COLO829 (cell line): ENCODE measurements at regions not wholly inside any gene's neighbourhood (a gene's known extent, or its start where the extent isn't known, plus 50 kb on each side); places are given as distances from the start of the nearest gene placed in this dataset.
A peak's percentile ranks its signal among the peaks of the same experiment; 100 is the strongest.
"Not testable (repeated sequence)": the region's sequence is repeated elsewhere in the genome, so short reads cannot be mapped to it uniquely, and the experiment has no call there.

Experiments
- DNase-seq: peaks from one replicate; pipeline ENCODE4 v3.0.0; 2012; ENCODE audit warnings: low spot score

- no peak for DNase-seq
These were observed 132.6 kb upstream of the LIPC start for GRCh38 chr15:58298879-58299850.

GRCh38 chr15:58302832-58303231 is 129.0 kb upstream of the LIPC start:
- DNase-seq, result no peak

DNA sequence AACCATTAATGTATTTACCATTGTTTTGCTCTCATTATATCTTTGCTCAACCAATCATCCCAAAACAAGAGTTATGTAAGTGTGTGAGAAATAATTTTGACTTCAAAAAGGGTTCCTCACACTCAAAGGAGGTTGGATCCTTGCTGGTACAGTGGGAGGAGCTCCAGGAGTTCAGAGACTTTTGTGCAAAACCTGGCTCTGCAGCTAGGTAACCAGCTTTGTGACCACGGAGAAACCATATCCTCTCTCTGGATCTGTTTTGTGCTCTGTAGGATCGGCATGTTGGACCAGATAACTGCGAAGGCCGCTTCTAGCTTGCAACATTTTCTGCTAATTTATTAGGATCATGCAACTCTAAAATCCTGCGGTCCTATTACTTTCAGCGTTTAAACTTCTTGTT is 128.6 kb upstream of the LIPC start:
- DNase-seq, result no peak

DNA sequence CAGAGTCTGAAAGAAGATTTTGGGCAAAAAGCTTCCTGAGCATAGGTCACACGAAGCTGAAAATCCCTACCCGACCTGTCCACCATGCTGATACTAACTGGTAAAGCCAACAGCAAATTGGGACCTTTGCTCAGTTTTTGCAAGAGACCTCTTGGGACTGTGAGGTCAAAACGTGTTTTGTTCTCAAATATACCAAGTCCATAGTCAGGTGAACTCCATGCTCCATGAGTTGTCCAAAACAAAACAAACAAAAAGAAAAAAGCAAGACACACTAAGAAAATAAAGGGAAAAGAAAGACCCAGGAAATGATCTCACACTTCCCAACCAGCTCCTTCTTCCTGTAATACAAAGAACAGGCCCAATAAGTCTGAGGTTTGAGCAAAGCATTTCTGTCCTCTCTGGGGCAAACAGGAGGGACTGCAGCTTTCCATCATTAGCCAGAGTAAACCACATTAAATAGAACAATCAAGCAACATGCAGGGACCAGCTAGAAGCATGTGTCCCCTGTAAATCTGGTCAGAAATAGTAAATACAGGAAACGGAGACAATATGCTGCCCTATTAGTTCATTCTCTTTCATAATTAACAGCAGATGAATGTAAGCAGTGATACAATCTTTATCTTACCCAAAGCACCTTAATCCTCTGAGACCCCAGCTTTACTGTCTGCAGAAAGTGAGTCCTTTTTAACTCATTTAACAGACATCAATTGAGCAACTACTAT is 125.0 kb upstream of the LIPC start:
- DNase-seq, result no peak

GRCh38 chr15:58307313-58307961 is 124.4 kb upstream of the LIPC start:
- DNase-seq, result peak; percentile 5

- DNase-seq, result no peak
These were observed 122.9 kb upstream of the LIPC start for GRCh38 chr15:58308742-58309355.

- DNase-seq, result no peak
These were observed 121.5 kb upstream of the LIPC start for GRCh38 chr15:58309963-58310928.

GRCh38 chr15:58311556-58311955 is 120.2 kb upstream of the LIPC start:
- no peak for DNase-seq

GRCh38 chr15:58312031-58312430 is 119.8 kb upstream of the LIPC start:
- DNase-seq, result no peak

DNA sequence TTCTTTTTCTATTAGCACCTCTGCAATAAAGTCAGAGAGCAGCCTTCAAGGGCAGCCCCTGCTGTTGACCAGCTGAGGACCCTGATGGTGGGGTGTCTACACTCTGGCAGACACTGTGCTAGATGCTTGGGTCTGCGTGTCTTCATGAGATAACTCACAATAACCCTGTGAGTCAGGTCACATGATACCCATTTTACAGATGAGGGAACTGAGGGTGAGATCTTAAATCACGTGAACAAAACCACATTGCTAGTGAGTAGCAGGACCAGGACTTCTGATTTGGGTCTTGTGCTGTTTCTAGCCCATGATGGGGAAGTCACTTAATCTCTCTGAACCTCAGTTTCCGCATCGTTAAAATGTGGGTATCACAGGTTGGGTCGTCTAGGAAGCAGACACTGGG is 118.5 kb upstream of the LIPC start:
- no peak for DNase-seq

DNA sequence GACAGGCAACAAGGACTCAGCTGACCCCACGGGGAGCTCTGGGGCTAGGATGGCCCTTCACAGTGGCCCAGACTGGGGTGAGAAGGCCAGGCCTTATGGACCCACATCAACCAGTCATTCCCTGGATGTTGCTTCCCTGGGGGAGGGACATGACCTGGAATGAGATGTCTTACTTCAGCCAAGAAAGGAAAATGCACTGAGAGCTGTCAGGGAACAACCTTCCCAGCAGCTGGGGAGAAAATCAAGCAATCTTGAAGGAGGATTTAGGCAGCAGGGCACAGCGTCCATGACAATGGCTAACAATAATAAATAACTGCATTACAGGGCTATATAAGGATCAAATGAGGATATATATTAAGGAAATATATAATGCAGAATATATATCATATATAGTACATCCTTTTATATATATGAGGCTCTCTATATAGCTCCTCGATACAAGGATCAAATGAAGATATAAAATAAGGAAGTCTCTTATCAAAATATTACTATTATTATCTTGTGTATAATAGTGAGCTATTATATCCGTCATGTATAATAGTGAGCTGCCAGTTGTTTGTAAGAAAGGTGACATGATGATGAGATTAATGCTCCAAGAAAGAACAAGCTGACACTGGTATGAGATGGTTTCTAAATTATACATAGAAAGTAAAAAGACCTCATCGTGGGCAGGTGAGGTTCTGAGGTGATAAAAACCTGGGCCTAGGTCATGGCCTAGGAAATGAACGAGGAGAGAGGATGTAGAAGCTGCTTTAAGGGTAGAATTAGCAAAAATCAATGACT is 117.8 kb upstream of the LIPC start:
- no peak for DNase-seq

DNA sequence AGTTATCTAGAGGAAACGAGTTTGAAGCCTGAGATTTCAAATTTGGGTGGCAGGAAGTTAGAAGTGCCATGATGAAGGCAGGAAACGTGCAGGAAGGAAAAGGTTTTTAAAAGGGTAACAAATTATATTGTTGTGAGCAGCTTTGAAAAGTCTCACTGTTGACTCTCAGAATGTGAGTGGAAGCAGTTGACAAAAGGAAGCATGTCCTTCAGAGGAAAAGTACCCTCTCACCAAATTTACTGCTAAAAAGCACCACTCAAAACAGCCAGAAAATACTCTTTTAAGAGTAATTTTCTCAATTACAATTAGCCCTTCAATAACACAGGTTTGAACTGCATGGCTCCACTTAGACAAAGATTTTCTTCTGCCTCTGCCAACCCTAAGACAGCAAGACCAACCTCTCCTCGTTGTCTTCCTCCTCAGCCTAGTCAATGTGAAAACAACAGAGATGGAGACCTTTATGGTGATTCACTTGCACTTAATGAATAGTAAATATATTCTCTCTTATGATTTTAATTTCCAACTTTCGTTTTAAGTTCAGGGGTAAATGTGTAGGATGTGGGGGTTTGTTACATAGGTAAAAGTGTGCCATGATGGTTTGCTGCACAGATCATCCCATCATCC is 117.1 kb upstream of the LIPC start:
- DNase-seq, result no peak

DNA sequence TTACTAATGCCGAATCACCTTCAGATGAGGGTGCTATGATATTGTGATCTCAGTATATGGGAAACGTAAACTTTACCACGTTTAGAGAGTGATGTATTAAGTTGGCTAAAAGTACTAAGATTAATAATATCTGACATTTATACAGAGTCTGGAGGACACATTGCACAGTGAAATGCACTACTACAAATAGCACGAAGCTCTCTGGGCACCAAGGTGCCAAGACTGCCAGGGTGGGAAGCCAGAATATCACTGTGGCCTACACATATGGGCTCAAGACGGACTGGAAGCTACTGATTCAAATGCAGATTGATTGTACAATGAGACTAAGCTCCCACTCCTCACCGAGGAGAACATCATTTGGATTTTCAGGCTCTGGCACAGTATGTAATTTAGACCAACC is 113.3 kb upstream of the LIPC start:
- DNase-seq, result no peak

GRCh38 chr15:58321034-58321433 is 110.8 kb upstream of the LIPC start:
- no peak for DNase-seq

DNA sequence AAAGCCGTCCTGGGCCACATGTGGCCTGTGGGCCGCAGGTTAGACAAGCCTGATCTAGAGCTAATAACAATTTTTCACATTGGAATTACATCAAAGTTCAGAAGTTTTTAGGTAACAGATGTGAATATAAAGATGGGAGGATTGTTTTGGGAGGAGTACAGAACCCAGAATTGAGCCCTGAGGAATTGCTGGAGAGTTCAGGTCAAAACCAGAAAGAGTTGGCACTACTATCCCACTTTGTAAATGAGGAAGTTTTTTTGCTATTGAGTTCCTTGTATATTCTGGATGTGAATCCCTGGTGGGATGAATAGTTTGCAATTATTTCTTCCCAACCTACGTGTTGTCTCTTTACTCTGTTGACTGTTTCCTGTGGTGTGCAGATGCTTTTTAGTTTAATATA is 109.5 kb upstream of the LIPC start:
- no peak for DNase-seq

DNA sequence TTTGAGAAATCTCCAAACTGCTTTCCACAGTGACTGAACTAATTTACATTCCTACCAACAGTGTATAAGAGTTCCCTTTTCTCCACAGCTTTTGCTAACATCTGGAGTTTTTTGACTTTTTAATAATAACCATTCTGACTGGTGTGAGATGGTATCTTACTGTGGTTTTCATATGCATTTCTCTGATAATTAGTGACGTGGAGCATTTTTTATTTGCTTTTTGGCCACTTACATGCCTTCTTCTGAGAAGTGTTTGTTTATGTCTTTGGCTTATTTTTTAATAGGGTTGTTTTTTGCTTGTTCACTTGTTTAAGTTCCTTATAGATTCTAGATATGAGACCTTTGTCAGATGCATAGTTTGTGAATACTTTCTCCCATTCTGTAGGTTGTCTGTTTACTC is 108.5 kb upstream of the LIPC start:
- not testable (repeated sequence) for DNase-seq

GRCh38 chr15:58324533-58324932 is 107.3 kb upstream of the LIPC start:
- DNase-seq, result no peak

DNA sequence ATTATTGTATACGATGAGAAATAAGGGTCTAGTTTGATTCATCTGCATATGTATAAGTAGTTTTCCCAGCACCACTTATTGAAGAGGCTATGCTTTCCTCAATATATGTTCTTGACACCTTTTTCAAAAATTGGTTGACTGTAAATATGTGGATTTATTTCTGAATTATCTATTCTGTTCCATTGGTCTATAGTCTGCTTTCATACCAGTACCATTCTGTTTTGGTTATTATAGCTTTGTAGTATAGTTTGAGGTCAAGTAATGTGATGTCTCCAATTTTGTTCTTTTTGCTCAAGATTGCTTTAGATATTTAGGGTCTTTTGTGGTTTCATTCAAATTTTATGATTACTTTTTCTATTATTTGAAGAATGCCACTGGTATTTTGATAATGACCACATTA is 103.8 kb upstream of the LIPC start:
- DNase-seq, result no peak

DNA sequence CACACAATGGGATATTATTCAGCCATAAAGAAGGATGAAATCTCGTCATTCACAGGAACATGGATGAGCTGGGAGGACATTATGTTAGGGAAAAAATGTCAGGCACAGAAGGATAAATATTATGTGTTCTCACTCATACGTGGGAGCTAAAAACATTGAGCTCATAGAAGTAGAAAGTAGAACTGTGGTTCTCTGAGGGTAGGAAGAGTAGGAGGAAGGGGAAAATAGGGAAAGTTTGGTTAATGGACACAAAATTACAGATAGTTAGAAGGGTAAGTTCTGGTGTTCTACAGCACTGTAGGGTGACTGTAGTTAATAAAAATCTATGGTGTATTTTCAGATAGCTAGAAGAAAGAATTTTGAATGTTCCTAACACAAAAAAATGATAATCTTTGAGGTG is 102.6 kb upstream of the LIPC start:
- no peak for DNase-seq
